ENCODE measurements at regions not wholly inside any gene's neighbourhood (a gene's known extent, or its start where the extent isn't known, plus 50 kb on each side); places are given as distances from the start of the nearest gene placed in this dataset.

- Histone ChIP-seq H3K9me3 (ENCODE audit: control insufficient read depth in 2 of 2, insufficient read depth in 1 of 2, low read depth in 1 of 2, low read length in 1 of 2) (peaks cover 0 to 10% of the 10 kb centered on the region in 2 donors), H3K36me3 (ENCODE audit: control insufficient read depth in 3 of 3, insufficient read depth in 2 of 3, low read depth in 1 of 3, low read length in 3 of 3) (no peaks in the 10 kb centered on the region), H3K4me1 (ENCODE audit: control insufficient read depth in 3 of 3, insufficient read depth in 2 of 3, low read depth in 1 of 3, low read length in 2 of 3) (no peaks in the 10 kb centered on the region), H3K27me3 (ENCODE audit: control insufficient read depth in 3 of 3, insufficient read depth in 3 of 3, low read length in 3 of 3) (no peaks in the 10 kb centered on the region), H3K27ac (ENCODE audit: low read depth in 1 of 3, low read length in 2 of 3) (no peak overlapping the region), H3K4me3 (ENCODE audit: low read depth in 1 of 3, low read length in 3 of 3) (no peak overlapping the region)
- DNase-seq = no peak
- WGBS, 3 donors = 73 to 84% (median 77%) methylated on average over 1 of the region's 1 CpG
- no peak for FAIRE-seq
Measured at GRCh38 chr6:92582211-92582610, 837.1 kb downstream of the EPHA7 start.

GRCh38 chr6:92577077-92577719 is 842.2 kb downstream of the EPHA7 start:
- FAIRE-seq = no peak
- Histone ChIP-seq H3K36me3 (ENCODE audit: control insufficient read depth in 3 of 3, insufficient read depth in 2 of 3, low read depth in 1 of 3, low read length in 3 of 3) (no peaks in the 10 kb centered on the region), H3K4me1 (ENCODE audit: control insufficient read depth in 3 of 3, insufficient read depth in 2 of 3, low read depth in 1 of 3, low read length in 2 of 3) (no peaks in the 10 kb centered on the region), H3K27ac (ENCODE audit: low read depth in 1 of 3, low read length in 2 of 3) (no peak overlapping the region), H3K4me3 (ENCODE audit: low read depth in 1 of 3, low read length in 3 of 3) (no peak overlapping the region), H3K9me3 (ENCODE audit: control insufficient read depth in 2 of 2, insufficient read depth in 1 of 2, low read depth in 1 of 2, low read length in 1 of 2) (peaks cover 0 to 14% of the 10 kb centered on the region in 2 donors), H3K27me3 (ENCODE audit: control insufficient read depth in 3 of 3, insufficient read depth in 3 of 3, low read length in 3 of 3) (no peaks in the 10 kb centered on the region)
- 76 to 87% (median 78%) methylated on average over 2 of the region's 2 CpGs for WGBS, 3 donors
- DNase-seq = no peak

DNA sequence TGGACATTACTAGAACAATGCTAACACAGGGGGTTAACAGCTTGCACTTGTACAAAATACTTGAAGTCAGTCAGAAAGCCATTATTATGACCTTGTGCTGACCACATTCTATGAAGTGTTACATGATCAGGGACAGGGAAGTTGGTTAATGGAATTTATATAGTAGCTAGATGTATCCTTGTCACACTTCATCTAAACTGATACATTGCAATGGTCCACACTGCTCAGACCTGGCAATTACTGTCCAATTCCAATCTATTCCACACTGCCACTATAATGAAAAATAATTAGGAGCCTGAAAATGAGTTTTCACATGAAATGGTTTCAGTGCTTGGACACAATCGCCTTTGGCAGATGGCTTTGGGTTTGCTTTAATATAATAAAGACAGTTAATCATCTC is 850.8 kb downstream of the EPHA7 start:
- no peaks in the 10 kb centered on the region for H3K27me3 ChIP-seq (ENCODE audit: control insufficient read depth in 3 of 3, insufficient read depth in 3 of 3, low read length in 3 of 3)
- no peak for FAIRE-seq
- DNase-seq = no peak
- no peak overlapping the region for H3K4me3 ChIP-seq (ENCODE audit: low read depth in 1 of 3, low read length in 3 of 3)
- no peaks in the 10 kb centered on the region for H3K9me3 ChIP-seq (ENCODE audit: control insufficient read depth in 2 of 2, insufficient read depth in 1 of 2, low read depth in 1 of 2, low read length in 1 of 2)
- no peak overlapping the region for H3K27ac ChIP-seq (ENCODE audit: low read depth in 1 of 3, low read length in 2 of 3)
- H3K4me1 ChIP-seq (ENCODE audit: control insufficient read depth in 3 of 3, insufficient read depth in 2 of 3, low read depth in 1 of 3, low read length in 2 of 3) = no peaks in the 10 kb centered on the region
- 77 to 86% (median 84%) methylated on average over 1 of the region's 1 CpG for WGBS, 3 donors
- H3K36me3 ChIP-seq (ENCODE audit: control insufficient read depth in 3 of 3, insufficient read depth in 2 of 3, low read depth in 1 of 3, low read length in 3 of 3) = no peaks in the 10 kb centered on the region

DNA sequence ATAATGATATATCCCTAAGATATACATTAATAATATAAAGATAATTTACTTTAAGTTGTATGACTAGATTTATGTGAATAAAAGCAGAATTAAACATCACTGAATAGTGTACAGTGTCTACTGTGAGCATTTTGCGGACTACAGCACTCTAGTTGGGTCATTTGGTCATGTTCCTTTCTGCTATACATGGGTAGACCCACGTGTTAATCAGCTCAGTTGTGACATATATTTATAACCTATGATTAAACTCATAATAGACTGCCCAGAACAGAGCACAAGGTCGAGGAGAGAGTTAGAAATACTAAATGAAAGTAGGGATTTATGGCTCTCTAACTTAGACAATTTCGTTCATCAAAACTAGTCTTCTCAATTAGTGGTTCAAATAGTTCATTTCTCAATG is 852.7 kb downstream of the EPHA7 start:
- no peaks in the 10 kb centered on the region for H3K9me3 ChIP-seq (ENCODE audit: control insufficient read depth in 2 of 2, insufficient read depth in 1 of 2, low read depth in 1 of 2, low read length in 1 of 2)
- no peaks in the 10 kb centered on the region for H3K36me3 ChIP-seq (ENCODE audit: control insufficient read depth in 3 of 3, insufficient read depth in 2 of 3, low read depth in 1 of 3, low read length in 3 of 3)
- H3K27me3 ChIP-seq (ENCODE audit: control insufficient read depth in 3 of 3, insufficient read depth in 3 of 3, low read length in 3 of 3) = no peaks in the 10 kb centered on the region
- DNase-seq (no peak), FAIRE-seq (no peak)
- 41 to 58% (median 47%) methylated on average over 4 of the region's 4 CpGs for WGBS, 3 donors
- no peak overlapping the region for H3K4me3 ChIP-seq (ENCODE audit: low read depth in 1 of 3, low read length in 3 of 3)
- H3K27ac ChIP-seq (ENCODE audit: low read depth in 1 of 3, low read length in 2 of 3) = no peak overlapping the region
- H3K4me1 ChIP-seq (ENCODE audit: control insufficient read depth in 3 of 3, insufficient read depth in 2 of 3, low read depth in 1 of 3, low read length in 2 of 3) = no peaks in the 10 kb centered on the region

GRCh38 chr6:92564376-92564775 is 855.0 kb downstream of the EPHA7 start:
- Histone ChIP-seq H3K4me3 (ENCODE audit: low read depth in 1 of 3, low read length in 3 of 3) (no peak overlapping the region), H3K4me1 (ENCODE audit: control insufficient read depth in 3 of 3, insufficient read depth in 2 of 3, low read depth in 1 of 3, low read length in 2 of 3) (no peaks in the 10 kb centered on the region), H3K9me3 (ENCODE audit: control insufficient read depth in 2 of 2, insufficient read depth in 1 of 2, low read depth in 1 of 2, low read length in 1 of 2) (no peaks in the 10 kb centered on the region), H3K36me3 (ENCODE audit: control insufficient read depth in 3 of 3, insufficient read depth in 2 of 3, low read depth in 1 of 3, low read length in 3 of 3) (no peaks in the 10 kb centered on the region), H3K27me3 (ENCODE audit: control insufficient read depth in 3 of 3, insufficient read depth in 3 of 3, low read length in 3 of 3) (no peaks in the 10 kb centered on the region), H3K27ac (ENCODE audit: low read depth in 1 of 3, low read length in 2 of 3) (no peak overlapping the region)
- FAIRE-seq (no peak), DNase-seq (no peak)
- 56 to 68% (median 63%) methylated on average over 3 of the region's 3 CpGs for WGBS, 3 donors

DNA sequence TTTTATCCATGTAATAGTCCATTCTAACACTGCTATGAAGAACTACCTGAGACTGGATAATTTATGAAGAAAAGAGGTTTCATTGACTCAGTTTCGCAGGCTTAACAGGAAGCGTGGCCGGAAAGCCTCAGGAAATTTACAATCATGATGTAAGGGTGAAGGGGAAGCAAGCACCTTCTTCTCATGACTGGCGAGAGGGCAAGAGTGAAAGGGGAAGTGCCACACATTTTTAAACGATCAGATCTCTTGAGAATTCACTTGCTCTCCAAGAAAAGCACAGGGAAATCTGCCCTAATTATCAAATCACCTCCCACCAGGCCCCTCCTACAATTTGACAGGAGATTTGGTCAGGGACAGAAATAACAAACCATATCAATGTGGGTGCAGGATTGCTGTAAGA is 859.7 kb downstream of the EPHA7 start:
- Histone ChIP-seq H3K9me3 (ENCODE audit: control insufficient read depth in 2 of 2, insufficient read depth in 1 of 2, low read depth in 1 of 2, low read length in 1 of 2) (no peaks in the 10 kb centered on the region), H3K36me3 (ENCODE audit: control insufficient read depth in 3 of 3, insufficient read depth in 2 of 3, low read depth in 1 of 3, low read length in 3 of 3) (no peaks in the 10 kb centered on the region), H3K4me3 (ENCODE audit: low read depth in 1 of 3, low read length in 3 of 3) (no peak overlapping the region), H3K27ac (ENCODE audit: low read depth in 1 of 3, low read length in 2 of 3) (no peak overlapping the region), H3K4me1 (ENCODE audit: control insufficient read depth in 3 of 3, insufficient read depth in 2 of 3, low read depth in 1 of 3, low read length in 2 of 3) (no peaks in the 10 kb centered on the region), H3K27me3 (ENCODE audit: control insufficient read depth in 3 of 3, insufficient read depth in 3 of 3, low read length in 3 of 3) (no peaks in the 10 kb centered on the region)
- FAIRE-seq (no peak), DNase-seq (no peak)
- WGBS, 3 donors = 40 to 46% (median 45%) methylated on average over 5 of the region's 5 CpGs

DNA sequence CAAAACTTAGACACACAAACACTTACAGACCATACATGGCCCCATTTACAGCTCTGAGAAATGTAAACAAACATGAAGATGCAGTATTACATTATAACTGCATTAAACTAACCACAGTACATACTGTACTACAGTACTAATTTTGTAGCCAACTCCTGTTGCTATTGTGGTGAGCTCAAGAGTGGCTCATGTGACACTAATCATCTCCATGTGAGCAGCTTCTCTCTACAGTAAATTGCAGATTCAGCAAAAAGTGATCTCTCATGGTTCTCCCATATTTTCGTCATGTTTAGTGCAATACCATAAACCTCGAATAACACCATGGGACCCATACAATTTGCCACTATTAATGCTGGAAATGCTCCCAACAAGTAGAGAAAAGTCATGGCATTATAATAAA is 860.4 kb downstream of the EPHA7 start:
- H3K4me1 ChIP-seq (ENCODE audit: control insufficient read depth in 3 of 3, insufficient read depth in 2 of 3, low read depth in 1 of 3, low read length in 2 of 3) = no peaks in the 10 kb centered on the region
- H3K27me3 ChIP-seq (ENCODE audit: control insufficient read depth in 3 of 3, insufficient read depth in 3 of 3, low read length in 3 of 3) = no peaks in the 10 kb centered on the region
- no peaks in the 10 kb centered on the region for H3K9me3 ChIP-seq (ENCODE audit: control insufficient read depth in 2 of 2, insufficient read depth in 1 of 2, low read depth in 1 of 2, low read length in 1 of 2)
- H3K36me3 ChIP-seq (ENCODE audit: control insufficient read depth in 3 of 3, insufficient read depth in 2 of 3, low read depth in 1 of 3, low read length in 3 of 3) = no peaks in the 10 kb centered on the region
- no peak overlapping the region for H3K27ac ChIP-seq (ENCODE audit: low read depth in 1 of 3, low read length in 2 of 3)
- FAIRE-seq = no peak
- no peak for DNase-seq
- H3K4me3 ChIP-seq (ENCODE audit: low read depth in 1 of 3, low read length in 3 of 3) = no peak overlapping the region
- 71 to 82% (median 72%) methylated on average over 2 of the region's 2 CpGs for WGBS, 3 donors

DNA sequence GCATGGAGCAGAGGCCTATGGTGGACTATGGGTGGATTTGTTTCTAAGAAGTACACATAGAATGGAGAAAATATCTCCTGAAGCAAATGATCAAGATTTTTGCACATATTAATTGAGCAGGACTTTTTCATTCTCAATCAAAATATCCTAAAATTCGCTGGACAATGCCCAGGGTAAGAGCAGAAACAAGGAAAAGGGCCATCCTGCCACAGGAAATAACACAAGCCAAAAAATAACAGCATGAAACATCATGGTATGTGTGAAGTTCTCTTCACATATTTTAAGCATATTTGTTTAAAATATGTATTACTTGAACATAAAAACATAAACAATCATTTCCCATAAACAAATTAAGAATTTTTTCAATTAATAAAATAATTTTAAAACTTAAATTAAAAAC is 868.9 kb downstream of the EPHA7 start:
- 8 to 20% (median 14%) methylated on average over 1 of the region's 1 CpG for WGBS, 3 donors
- FAIRE-seq (no peak), DNase-seq (no peak)
- no peaks in the 10 kb centered on the region for H3K27me3 ChIP-seq (ENCODE audit: control insufficient read depth in 3 of 3, insufficient read depth in 3 of 3, low read length in 3 of 3)
- no peaks in the 10 kb centered on the region for H3K36me3 ChIP-seq (ENCODE audit: control insufficient read depth in 3 of 3, insufficient read depth in 2 of 3, low read depth in 1 of 3, low read length in 3 of 3)
- no peak overlapping the region for H3K27ac ChIP-seq (ENCODE audit: low read depth in 1 of 3, low read length in 2 of 3)
- H3K4me3 ChIP-seq (ENCODE audit: low read depth in 1 of 3, low read length in 3 of 3) = no peak overlapping the region
- H3K9me3 ChIP-seq (ENCODE audit: control insufficient read depth in 2 of 2, insufficient read depth in 1 of 2, low read depth in 1 of 2, low read length in 1 of 2) = peaks cover 0 to 3% of the 10 kb centered on the region in 2 donors
- no peaks in the 10 kb centered on the region for H3K4me1 ChIP-seq (ENCODE audit: control insufficient read depth in 3 of 3, insufficient read depth in 2 of 3, low read depth in 1 of 3, low read length in 2 of 3)

- FAIRE-seq (no peak), DNase-seq (no peak)
- WGBS, 3 donors = 52 to 63% (median 57%) methylated on average over 1 of the region's 1 CpG
- H3K4me1 ChIP-seq (ENCODE audit: control insufficient read depth in 3 of 3, insufficient read depth in 2 of 3, low read depth in 1 of 3, low read length in 2 of 3) = no peaks in the 10 kb centered on the region
- H3K27me3 ChIP-seq (ENCODE audit: control insufficient read depth in 3 of 3, insufficient read depth in 3 of 3, low read length in 3 of 3) = no peaks in the 10 kb centered on the region
- no peak overlapping the region for H3K27ac ChIP-seq (ENCODE audit: low read depth in 1 of 3, low read length in 2 of 3)
- H3K36me3 ChIP-seq (ENCODE audit: control insufficient read depth in 3 of 3, insufficient read depth in 2 of 3, low read depth in 1 of 3, low read length in 3 of 3) = no peaks in the 10 kb centered on the region
- H3K4me3 ChIP-seq (ENCODE audit: low read depth in 1 of 3, low read length in 3 of 3) = no peak overlapping the region
- H3K9me3 ChIP-seq (ENCODE audit: control insufficient read depth in 2 of 2, insufficient read depth in 1 of 2, low read depth in 1 of 2, low read length in 1 of 2) = peaks cover 0 to 3% of the 10 kb centered on the region in 2 donors
Measured at GRCh38 chr6:92545861-92546260, 873.5 kb downstream of the EPHA7 start.
